Activated CD4-positive, alpha-beta T cell treated with anti-CD3 and anti-CD28 coated beads, Interleukin-2, amount 50 U/mL, for 48 hours (primary cell): ENCODE measurements at regions not wholly inside any gene's neighbourhood (a gene's known extent, or its start where the extent isn't known, plus 50 kb on each side); places are given as distances from the start of the nearest gene placed in this dataset.
"Not testable (repeated sequence)": the region's sequence is repeated elsewhere in the genome, so short reads cannot be mapped to it uniquely, and the experiment has no call there.

Experiments used
- DNase-seq, 2 experiments: peaks; one replicate each; pipeline ENCODE4 v3.0.0-alpha.2; 2020

- DNase-seq: not testable (repeated sequence)
Measured at GRCh38 chr2:19089476-19089875, 268.9 kb downstream of the OSR1 start.

DNA sequence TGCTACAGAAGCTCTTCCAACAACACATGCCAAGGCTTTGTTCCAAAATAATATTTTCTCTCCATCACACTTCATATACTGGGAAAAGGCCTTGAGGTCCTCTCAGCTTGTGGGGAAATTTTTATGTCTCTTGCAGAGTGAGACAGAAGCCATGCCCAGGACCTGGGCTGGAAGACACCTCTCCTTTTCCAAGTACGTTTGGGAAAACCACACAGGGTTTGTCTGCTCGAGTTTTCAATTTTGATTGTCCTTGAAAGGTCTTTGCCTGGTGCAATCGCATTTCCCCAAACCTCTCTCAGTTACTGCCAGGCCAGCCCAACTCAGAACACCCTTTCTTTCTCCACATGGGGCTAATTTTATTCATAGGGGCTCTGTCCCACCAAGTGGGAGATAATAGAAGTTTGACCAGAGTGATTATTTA is 272.2 kb downstream of the OSR1 start:
- DNase-seq: no peak

DNA sequence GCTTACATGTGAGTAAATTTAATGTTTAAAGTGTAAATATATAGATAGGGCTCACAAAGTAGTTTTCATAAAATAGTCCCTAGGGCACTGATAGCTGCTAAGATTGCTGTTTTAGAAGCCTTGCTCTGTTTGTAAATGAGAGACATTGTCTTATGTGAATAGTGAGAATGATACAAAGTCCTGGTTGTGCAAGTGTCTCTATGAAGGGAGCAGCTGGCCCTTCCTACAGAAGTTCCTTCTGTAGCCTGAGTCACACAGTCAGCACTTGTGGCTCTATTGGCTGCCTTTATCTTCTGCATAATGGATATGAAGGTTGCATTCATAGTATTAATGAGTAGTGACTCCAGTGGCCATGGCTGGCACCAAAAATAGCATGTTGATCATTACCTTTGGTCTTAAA is 279.7 kb downstream of the OSR1 start:
- DNase-seq: no peak

DNA sequence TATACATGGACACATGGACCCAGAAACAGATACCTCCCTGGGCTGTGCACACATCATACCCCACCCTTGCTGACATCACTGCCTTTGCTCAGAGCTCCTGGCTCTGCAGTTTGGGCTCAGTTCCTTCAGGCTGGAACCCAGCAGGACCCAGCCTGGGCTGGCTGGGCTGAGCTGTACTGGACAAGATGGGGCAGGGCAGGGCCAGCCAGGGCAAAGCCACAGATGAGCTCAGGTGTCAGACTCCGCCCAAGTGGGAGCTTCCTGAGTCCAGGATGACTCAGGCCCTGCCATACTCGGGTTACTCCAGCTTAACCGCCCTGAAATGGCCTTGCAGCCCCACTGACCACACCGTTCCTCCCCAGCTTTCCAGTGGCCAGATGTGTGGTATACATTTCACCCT is 284.9 kb downstream of the OSR1 start:
- no peak for DNase-seq

- DNase-seq: no peak
Measured at GRCh38 chr2:19072161-19072560, 286.3 kb downstream of the OSR1 start.

DNA sequence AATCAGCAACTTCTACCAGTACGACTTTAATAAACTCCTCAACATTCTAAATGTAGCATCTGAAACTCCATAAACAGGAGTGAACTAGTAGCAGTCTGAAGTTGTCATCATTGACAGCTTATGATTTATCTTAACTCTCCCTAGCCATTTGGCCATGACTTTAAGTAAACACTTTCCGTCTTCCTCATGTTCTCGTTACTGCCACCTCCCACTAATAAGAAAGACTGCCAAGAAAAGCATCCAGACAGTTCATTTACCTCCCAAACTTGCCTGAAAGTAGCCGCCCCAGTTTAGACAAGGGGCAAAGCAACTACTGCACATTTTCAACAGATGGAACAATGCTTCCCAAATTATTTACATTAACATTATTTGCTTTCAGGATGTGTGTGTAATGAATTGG is 287.5 kb downstream of the OSR1 start:
- no peak for DNase-seq

DNA sequence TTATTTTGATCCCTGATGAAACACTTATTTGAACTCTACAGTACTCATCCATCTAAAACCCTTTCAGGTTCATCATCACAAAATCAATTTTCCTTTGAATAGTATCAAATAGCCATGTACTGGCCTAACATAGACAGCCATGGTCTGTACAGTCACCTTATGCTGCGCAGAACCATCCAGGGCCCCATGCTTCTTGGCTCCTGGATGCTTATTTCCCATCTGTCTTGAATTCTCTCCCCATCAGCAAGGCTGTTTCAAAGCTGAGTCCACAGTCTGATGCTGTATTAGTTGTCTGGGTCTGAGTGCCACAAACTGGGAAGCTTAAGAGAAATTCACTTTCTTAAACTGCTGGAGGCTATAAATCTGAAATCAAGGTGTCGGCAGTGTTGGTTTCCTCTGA is 290.2 kb downstream of the OSR1 start:
- DNase-seq: no peak

DNA sequence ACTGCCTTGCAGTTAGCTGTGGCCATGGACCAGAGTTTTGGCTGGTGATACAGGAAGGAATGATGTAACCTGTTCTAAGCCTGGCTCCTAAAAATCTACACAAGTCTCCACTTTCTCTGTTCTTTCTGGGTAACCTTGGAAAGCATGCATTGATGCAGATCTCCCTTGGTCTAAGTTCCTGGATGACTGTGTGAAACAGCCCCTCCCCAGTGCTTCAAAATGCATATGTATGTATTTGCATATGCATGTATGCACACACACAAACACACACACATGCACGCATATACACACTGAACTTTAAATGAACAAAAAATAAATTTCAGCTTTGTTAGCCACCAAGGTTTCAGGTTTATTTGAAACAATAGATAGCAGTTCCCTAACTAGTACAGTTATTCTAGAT is 296.1 kb downstream of the OSR1 start:
- DNase-seq: no peak

DNA sequence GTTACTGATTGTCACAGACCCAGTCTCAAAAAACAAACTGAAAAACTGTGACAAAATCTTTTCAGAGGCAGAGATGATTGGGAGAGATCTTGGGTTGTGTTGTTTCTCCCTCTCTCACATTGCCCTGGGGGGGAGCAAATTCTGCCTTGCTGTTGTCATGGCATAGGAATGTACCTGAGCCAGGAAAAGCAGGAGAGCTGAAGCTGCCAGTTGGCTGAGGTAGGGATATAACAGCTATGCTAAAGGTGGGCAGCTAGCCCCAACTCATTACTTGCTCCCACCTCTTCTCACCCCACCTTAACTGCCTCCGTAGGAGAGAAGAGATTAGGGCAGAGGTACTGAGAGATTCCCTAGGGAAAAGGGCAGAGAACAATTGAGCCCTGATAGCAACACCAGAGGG is 299.3 kb downstream of the OSR1 start:
- DNase-seq: no peak

- DNase-seq: no peak
Measured at GRCh38 chr2:19051203-19051831, 307.1 kb downstream of the OSR1 start.

DNA sequence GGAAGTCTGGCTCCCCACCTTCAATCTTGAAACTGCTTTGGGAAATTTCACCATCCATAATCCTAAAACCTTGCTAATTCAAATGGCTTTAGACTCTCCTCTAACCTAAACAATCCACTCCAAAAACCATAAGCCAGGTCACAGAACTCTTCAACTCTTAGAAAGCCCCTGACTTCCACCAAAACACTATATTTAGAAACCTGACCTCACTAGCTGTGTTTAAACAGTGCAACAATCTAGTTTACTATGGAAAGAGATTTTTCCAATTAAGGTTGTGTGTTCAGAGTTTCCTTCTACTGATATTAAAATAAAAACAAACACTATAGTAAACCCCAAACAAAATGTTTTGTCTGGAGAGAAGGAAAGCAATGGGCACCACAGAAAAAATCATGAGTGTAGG is 308.1 kb downstream of the OSR1 start:
- no peak for DNase-seq

- DNase-seq: no peak
Measured at GRCh38 chr2:19048593-19049266, 309.7 kb downstream of the OSR1 start.

GRCh38 chr2:19046986-19047780 is 311.2 kb downstream of the OSR1 start:
- no peak for DNase-seq

- no peak for DNase-seq
Measured at GRCh38 chr2:19045151-19045550, 313.3 kb downstream of the OSR1 start.

GRCh38 chr2:19043893-19044292 is 314.5 kb downstream of the OSR1 start:
- DNase-seq: no peak

- DNase-seq: no peak
Measured at GRCh38 chr2:19041434-19042041, 316.9 kb downstream of the OSR1 start.

DNA sequence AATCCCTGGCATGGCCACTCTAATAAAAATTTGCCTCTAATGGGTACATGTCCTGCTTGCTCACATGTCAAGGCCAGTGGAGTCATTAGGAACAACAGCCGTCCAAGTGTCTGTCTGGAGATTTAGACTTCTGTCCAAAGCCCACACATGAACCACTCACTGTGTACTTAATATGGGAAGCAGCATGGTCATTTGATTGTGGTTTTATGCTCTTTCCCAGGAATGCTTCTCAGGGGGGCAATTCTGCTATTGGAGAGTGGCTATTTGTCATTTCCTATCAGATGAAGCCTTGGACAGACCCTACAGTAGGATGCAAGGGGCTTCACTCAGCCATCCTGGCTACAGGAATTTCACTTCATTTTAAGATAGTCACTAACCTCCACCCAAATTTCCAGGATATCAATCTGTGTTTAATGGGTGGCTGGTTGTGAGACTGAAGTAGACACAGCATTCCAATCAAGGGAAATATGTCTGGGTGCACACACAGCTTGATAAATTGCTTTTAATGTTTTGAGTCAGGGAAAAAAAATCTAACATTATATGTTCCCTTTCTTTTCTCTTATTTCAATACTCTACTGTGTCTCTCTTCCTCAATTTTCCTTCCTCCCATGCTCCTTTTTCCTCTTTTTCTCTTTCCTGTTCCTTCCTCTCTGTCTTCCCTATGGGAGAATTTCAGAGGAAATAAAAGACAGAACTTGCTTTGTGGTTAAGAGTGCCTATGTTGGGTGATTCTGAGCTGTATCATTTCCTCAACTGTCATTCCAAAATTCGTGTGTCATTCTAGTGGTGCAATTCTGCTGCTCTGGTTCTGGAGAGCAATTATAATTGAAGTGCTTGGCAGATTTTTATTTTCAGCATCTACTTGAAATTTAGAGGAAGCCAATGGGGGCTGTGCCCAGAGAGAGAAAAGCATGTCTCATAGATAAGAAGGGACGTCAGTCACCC is 320.1 kb downstream of the OSR1 start:
- DNase-seq: no peak

- no peak for DNase-seq
Measured at GRCh38 chr2:19036091-19036490, 322.3 kb downstream of the OSR1 start.

- no peak for DNase-seq
Measured at GRCh38 chr2:19035238-19035637, 323.2 kb downstream of the OSR1 start.

GRCh38 chr2:19033240-19033639 is 325.2 kb downstream of the OSR1 start:
- no peak for DNase-seq

DNA sequence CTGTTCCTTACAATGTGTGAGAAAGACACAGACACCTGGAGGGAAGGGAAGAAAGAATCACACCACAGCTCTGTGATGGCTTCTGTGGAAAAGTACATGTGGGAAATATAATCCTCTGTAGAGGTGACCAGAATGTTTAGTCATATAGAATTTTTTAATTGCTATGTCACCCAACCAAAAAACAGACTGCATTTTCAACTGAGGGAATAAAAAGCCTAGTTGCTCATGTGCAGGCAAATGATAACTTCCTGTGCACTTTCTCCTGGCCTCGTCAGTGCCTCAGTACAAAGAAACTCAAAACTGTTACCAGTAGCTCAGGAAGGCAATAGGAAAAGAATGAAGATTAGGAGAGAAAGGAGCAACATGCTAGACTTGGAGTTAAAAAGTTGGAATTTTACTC is 326.8 kb downstream of the OSR1 start:
- DNase-seq: no peak

DNA sequence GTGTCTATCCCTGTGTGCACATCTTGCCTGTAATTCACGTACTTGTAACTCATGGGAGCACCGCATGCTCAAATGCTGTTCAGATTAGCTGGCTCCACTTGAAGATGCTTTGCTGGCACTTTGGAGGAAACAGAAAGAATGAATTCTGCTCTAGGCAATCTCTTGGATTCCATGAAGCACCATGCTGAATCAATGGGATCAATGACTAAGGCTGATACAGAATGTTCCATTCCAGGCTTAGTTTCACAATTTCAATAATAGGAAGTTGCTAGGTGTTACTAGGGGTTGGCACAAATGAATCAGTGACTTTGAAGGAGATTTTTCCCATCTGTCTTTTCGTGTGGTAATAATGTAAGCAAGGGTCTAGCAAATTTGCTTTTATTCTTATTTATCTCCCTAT is 328.8 kb downstream of the OSR1 start:
- no peak for DNase-seq
